Left ventricle myocardium inferior (tissue), 1 donor: ENCODE measurements at regions not wholly inside any gene's neighbourhood (a gene's known extent, or its start where the extent isn't known, plus 50 kb on each side); places are given as distances from the start of the nearest gene placed in this dataset.

ENCODE experiments used
- DNase-seq: peaks from one replicate; pipeline ENCODE4 v3.0.0-alpha.2; 2020
- H3K27ac ChIP-seq: fragments of 200-600 bp; replicated peaks from 2 replicates; pipeline ENCODE4 v1.8.0; 2021
- H3K27me3 ChIP-seq: fragments of 200-600 bp; 2 replicates; pipeline ENCODE4 v1.8.0; 2021; ENCODE audit warnings: low read depth
- H3K36me3 ChIP-seq: fragments of 200-600 bp; 2 replicates; pipeline ENCODE4 v1.8.0; 2021
- H3K4me1 ChIP-seq: fragments of 200-600 bp; 2 replicates; pipeline ENCODE4 v1.8.0; 2021
- H3K4me3 ChIP-seq: fragments of 200-600 bp; 2 replicates; pipeline ENCODE4 v1.8.0; 2021; ENCODE audit warnings: mild to moderate bottlenecking, moderate library complexity
- H3K9me3 ChIP-seq: fragments of 200-600 bp; replicated peaks from 2 replicates; pipeline ENCODE4 v1.8.0; 2021
- CTCF ChIP-seq: fragments of 200-600 bp; IDR thresholded peaks from 2 replicates; pipeline ENCODE4 v1.8.0; 2021; ENCODE audit warnings: antibody characterized with exemption, mild to moderate bottlenecking, borderline replicate concordance
- intact Hi-C: fragments of 100-400 bp; cut with micrococcal nuclease; formaldehyde crosslinking; loops from one replicate; pipeline ENCODE4 v1.11.0; 2022
- donor health status: DM: no; HTN: yes; CAD: no; lungs with severe emphysema.

GRCh38 chr6:148154668-148155067 lies 188.0 kb upstream of the SASH1 start:
- Histone ChIP-seq H3K4me1 (no peaks in the 10 kb centered on the region), H3K9me3 (no peaks in the 10 kb centered on the region), H3K27ac (no peak overlapping the region), H3K4me3 (no peak overlapping the region), H3K27me3 (no peaks in the 10 kb centered on the region), H3K36me3 (no peaks in the 10 kb centered on the region)
- DNase-seq, result no peak
- no peak for TF ChIP-seq CTCF
- intact Hi-C loops, result no loop called here

DNA sequence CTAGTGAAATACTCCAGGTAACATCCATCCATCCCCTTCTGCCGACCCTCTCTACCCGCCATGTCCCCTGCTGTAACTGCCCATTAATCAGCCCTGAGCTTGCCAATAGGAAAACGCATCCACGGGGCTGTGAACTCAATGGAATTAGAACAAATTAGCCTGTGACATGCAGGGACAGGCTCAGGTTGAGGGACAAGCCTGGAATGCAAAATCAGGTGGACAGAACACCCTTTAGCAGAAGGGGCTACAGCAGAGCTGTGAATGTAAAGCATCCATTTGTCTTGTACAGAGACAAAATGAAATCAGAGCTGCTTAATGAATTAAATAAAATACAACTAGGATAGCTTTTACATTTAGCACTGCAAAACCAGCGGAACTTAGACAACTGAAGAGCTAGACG lies 187.3 kb upstream of the SASH1 start:
- no peaks in the 10 kb centered on the region for H3K27me3 ChIP-seq
- intact Hi-C loops, result no loop called here
- no peak for DNase-seq
- TF ChIP-seq CTCF, result no peak
- H3K27ac ChIP-seq, result no peak overlapping the region
- no peak overlapping the region for H3K4me3 ChIP-seq
- no peaks in the 10 kb centered on the region for H3K4me1 ChIP-seq
- H3K36me3 ChIP-seq, result no peaks in the 10 kb centered on the region
- no peaks in the 10 kb centered on the region for H3K9me3 ChIP-seq

DNA sequence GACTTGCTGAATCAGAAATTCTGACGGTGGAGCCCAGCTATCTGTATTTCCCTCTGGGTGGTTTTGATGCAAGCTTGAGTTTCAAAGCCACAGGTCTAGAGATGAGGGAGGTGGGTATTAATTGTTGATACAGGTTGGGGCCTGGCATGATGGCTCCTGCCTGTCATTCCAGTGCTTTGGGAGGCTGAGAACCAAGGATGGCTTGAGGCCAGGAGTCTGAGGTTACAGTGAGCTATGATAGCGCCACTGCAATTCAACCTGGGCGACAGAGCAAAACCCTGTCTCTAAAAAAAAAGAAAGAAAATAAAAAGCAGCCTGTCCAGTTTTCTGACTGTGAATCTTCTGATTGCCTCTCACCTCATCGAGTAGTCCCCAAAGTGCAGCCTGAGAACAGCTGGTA lies 184.8 kb upstream of the SASH1 start:
- Histone ChIP-seq H3K4me3 (no peak overlapping the region), H3K36me3 (no peaks in the 10 kb centered on the region), H3K27me3 (no peaks in the 10 kb centered on the region), H3K4me1 (no peaks in the 10 kb centered on the region), H3K27ac (no peak overlapping the region), H3K9me3 (no peaks in the 10 kb centered on the region)
- no peak for TF ChIP-seq CTCF
- intact Hi-C loops, result no loop called here
- no peak for DNase-seq

- no peaks in the 10 kb centered on the region for H3K27me3 ChIP-seq
- H3K4me1 ChIP-seq, result no peaks in the 10 kb centered on the region
- H3K27ac ChIP-seq, result no peak overlapping the region
- intact Hi-C loops, result loop anchor here (5.0 kb wide), 1 partner anchor 657 kb away; the partner anchor contains the start of gene SAMD5
- H3K4me3 ChIP-seq, result no peak overlapping the region
- no peaks in the 10 kb centered on the region for H3K9me3 ChIP-seq
- TF ChIP-seq CTCF, result no peak
- no peak for DNase-seq
- H3K36me3 ChIP-seq, result no peaks in the 10 kb centered on the region
Measured at GRCh38 chr6:148164645-148165044, 178.0 kb upstream of the SASH1 start.

GRCh38 chr6:148166339-148166968 lies 176.2 kb upstream of the SASH1 start:
- no peak overlapping the region for H3K4me3 ChIP-seq
- DNase-seq, result no peak
- no peaks in the 10 kb centered on the region for H3K36me3 ChIP-seq
- no peak overlapping the region for H3K27ac ChIP-seq
- intact Hi-C loops, result loop anchor here (5.0 kb wide), 1 partner anchor 659 kb away; the partner anchor contains the start of gene SAMD5
- H3K27me3 ChIP-seq, result no peaks in the 10 kb centered on the region
- no peaks in the 10 kb centered on the region for H3K4me1 ChIP-seq
- no peaks in the 10 kb centered on the region for H3K9me3 ChIP-seq
- peak; percentile 78 for TF ChIP-seq CTCF
